OCI-LY1 (cell line): ENCODE measurements at regions not wholly inside any gene's neighbourhood (a gene's known extent, or its start where the extent isn't known, plus 50 kb on each side); places are given as distances from the start of the nearest gene placed in this dataset.

Experiments used
- H2AFZ ChIP-seq: fragments of 200-600 bp; sonication (generic), shearing (Covaris generic); 2 replicates; pipeline ENCODE4 v1.6.0; 2014; ENCODE audit warnings: antibody characterized with exemption, mild to moderate bottlenecking, low read length
- H3F3A ChIP-seq: fragments of 200-600 bp; sonication (generic), shearing (Covaris generic); 2 replicates; pipeline ENCODE4 v1.6.0; 2014; ENCODE audit warnings: mild to moderate bottlenecking, antibody characterized with exemption, low read length, moderate library complexity; ENCODE audit not compliant: insufficient read depth
- H3K27ac ChIP-seq: fragments of 200-600 bp; sonication (generic); 2 replicates; pipeline ENCODE4 v1.5.1; 2014; ENCODE audit warnings: low read length, mixed run types, mild to moderate bottlenecking, low read depth; ENCODE audit not compliant: poor library complexity, severe bottlenecking
- H3K27me3 ChIP-seq: fragments of 200-600 bp; sonication (generic); 2 replicates; pipeline ENCODE4 v1.6.0; 2014; ENCODE audit warnings: antibody characterized with exemption, mild to moderate bottlenecking, low read length, moderate library complexity; ENCODE audit not compliant: insufficient read depth
- H3K36me3 ChIP-seq: fragments of 200-600 bp; sonication (generic); 2 replicates; pipeline ENCODE4 v1.6.1; 2014; ENCODE audit warnings: mild to moderate bottlenecking, antibody characterized with exemption, low read length, moderate library complexity, mixed read lengths; ENCODE audit not compliant: insufficient read depth
- H3K4me1 ChIP-seq: fragments of 200-600 bp; sonication (generic); 2 replicates; pipeline ENCODE4 v1.5.1; 2014; ENCODE audit warnings: mild to moderate bottlenecking, low read length, moderate library complexity; ENCODE audit not compliant: insufficient read depth, severe bottlenecking
- H3K4me2 ChIP-seq: fragments of 200-600 bp; sonication (generic), shearing (Covaris generic); 2 replicates; pipeline ENCODE4 v1.6.1; 2014; ENCODE audit warnings: low read length
- H3K4me3 ChIP-seq: fragments of 200-600 bp; sonication (generic); 2 replicates; pipeline ENCODE4 v1.5.1; 2014; ENCODE audit warnings: low read length, low read depth, mild to moderate bottlenecking, mixed read lengths; ENCODE audit not compliant: poor library complexity, severe bottlenecking
- H3K79me2 ChIP-seq: fragments of 200-600 bp; shearing (Covaris generic); 2 replicates; pipeline ENCODE4 v1.6.1; 2016; ENCODE audit warnings: mixed run types, low read length, mixed read lengths; ENCODE audit not compliant: insufficient read depth
- H3K9ac ChIP-seq: fragments of 200-600 bp; sonication (generic), shearing (Covaris generic); 2 replicates; pipeline ENCODE4 v1.6.1; 2014; ENCODE audit warnings: mild to moderate bottlenecking, low read length, mixed read lengths
- H3K9me2 ChIP-seq: fragments of 200-600 bp; sonication (generic), shearing (Covaris generic); 2 replicates; pipeline ENCODE4 v1.6.1; 2014; ENCODE audit warnings: low read depth, mild to moderate bottlenecking, low read length, mixed read lengths
- H3K9me3 ChIP-seq: fragments of 200-600 bp; shearing (Covaris generic); 2 replicates; pipeline ENCODE4 v1.6.1; 2014; ENCODE audit warnings: low read length, mixed read lengths
- H4K20me1 ChIP-seq: fragments of 200-600 bp; sonication (generic), shearing (Covaris generic); 2 replicates; pipeline ENCODE4 v1.6.0; 2016; ENCODE audit warnings: mild to moderate bottlenecking, low read length; ENCODE audit not compliant: insufficient read depth
- CTCF ChIP-seq: fragments of 200-600 bp; sonication (generic), shearing (Covaris generic); IDR thresholded peaks from 2 replicates; pipeline ENCODE4 v1.5.1; 2017; ENCODE audit warnings: mild to moderate bottlenecking, antibody characterized with exemption, low read length, moderate library complexity, mixed read lengths
- EZH2 ChIP-seq: fragments of 200-600 bp; sonication (generic), shearing (Covaris generic); IDR thresholded peaks from 2 replicates; pipeline ENCODE4 v1.8.0; 2017; ENCODE audit warnings: borderline replicate concordance, mixed run types, mild to moderate bottlenecking, antibody characterized with exemption, low read length, moderate library complexity, mixed read lengths

GRCh38 chrX:70988425-70988824 is 57.5 kb upstream of the SLC7A3 start:
- no peaks in the 10 kb centered on the region for H4K20me1 ChIP-seq
- no peak overlapping the region for H3K27ac ChIP-seq
- H3K9me2 ChIP-seq = no peaks in the 10 kb centered on the region
- no peaks in the 10 kb centered on the region for H3K27me3 ChIP-seq
- no peaks in the 10 kb centered on the region for H3K4me1 ChIP-seq
- H2AFZ ChIP-seq = no peak overlapping the region
- no peak overlapping the region for H3K4me2 ChIP-seq
- H3K36me3 ChIP-seq = no peaks in the 10 kb centered on the region
- TF ChIP-seq CTCF (no peak), EZH2 (no peak)
- no peaks in the 10 kb centered on the region for H3F3A ChIP-seq
- H3K9me3 ChIP-seq = no peaks in the 10 kb centered on the region
- H3K9ac ChIP-seq = no peak overlapping the region
- H3K79me2 ChIP-seq = no peaks in the 10 kb centered on the region
- H3K4me3 ChIP-seq = no peak overlapping the region
